GM21526 (cell line): ENCODE measurements at regions not wholly inside any gene's neighbourhood (a gene's known extent, or its start where the extent isn't known, plus 50 kb on each side); places are given as distances from the start of the nearest gene placed in this dataset.
"Not testable (repeated sequence)": the region's sequence is repeated elsewhere in the genome, so short reads cannot be mapped to it uniquely, and the experiment has no call there.

ENCODE experiments used
- ATAC-seq: cut with Tn5 transposase; IDR thresholded peaks from one replicate; pipeline ENCODE4 v1.9.1; 2021; ENCODE audit warnings: moderate library complexity; ENCODE audit not compliant: unreplicated experiment, low FRiP score

DNA sequence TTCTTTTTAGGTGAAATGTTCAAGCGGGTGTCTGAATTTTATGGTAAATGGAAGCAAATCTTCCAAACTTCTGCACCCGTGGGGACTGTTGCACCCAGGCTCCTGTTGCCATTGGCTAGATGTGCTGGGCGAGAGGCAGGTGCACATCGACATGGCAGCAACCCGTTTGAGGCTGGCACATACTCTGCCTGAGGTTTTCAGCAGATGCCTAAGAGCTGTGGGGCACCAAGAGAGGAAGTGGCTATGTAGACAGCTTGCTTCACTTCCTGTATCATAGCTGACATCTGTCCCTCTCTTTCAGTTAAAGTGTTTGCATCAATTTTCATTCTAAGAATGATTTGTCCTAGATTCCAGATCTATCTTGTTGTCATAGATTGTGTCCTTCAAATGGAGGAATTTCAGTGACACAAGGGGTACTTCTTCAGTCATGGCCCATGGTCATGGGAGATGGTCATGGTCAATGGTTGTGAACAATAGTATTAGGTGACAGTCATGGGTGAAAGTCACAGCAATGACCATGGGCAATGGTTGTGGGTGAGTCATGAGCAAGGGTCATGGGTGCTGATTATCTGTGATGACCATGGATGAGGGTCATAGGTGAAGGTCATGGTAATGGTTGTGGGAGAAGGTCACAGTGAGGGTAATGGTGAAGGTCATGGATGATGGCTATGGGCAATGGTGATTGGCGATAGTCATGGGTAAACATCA is 115.1 kb upstream of the IRX4 start:
- no peak for ATAC-seq

DNA sequence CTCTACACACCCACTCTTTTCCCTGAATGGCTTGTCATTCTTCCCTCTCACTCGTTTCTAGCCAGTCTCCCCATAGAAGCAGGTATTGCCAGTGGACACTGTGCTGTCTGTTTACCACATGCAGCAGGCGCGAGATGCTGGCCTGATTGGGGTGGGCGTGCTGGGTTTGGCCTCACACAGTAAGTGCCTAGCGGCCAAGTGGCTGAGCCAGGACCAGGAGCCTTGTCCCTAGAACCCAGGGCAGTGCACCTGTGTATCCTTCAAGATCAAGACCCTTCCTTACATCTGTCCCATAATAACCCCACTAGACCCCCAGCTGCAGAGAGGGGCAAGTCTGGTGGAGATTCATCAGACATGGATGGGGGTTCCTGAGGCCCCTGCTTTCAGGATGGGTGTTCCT is 112.8 kb upstream of the IRX4 start:
- no peak for ATAC-seq

DNA sequence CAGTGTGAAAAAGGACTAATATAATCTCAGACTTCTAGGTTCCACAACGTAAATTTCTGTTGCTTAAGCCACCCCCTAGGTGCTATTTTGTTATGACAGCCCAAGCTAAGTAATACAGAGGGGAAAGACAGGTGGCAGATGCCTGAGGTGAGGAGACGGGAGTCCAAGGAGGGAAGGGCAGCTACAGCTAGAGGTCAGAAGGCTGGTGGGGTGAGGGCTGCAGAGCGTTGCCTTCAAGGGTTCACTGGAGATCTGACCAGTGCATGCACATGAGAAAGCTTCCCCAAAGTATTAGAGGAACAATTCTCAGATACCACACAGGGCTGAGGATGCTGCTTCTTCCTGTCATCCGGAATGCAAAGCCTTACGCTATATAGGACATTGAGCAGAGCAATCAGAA is 104.7 kb upstream of the IRX4 start:
- ATAC-seq: no peak

DNA sequence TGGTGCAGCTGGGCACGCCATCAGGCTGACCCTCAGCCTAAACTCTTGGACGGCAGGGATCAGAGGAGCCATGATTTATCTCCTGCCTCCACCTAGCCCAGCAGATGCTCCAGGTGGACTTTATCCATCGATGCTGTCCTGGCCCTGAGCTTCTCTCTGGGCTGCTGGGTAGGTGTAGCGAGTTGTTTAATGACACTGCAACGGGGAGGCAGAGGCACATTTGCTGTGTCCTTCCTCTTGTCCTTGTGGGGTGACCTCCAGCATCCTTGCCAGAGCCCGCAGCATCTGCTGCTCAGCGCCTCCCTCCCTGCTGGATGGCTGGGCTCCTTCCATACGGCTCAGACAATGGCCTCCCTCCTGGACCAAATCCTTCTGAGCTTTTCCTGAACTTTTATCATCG is 103.1 kb upstream of the IRX4 start:
- no peak for ATAC-seq

DNA sequence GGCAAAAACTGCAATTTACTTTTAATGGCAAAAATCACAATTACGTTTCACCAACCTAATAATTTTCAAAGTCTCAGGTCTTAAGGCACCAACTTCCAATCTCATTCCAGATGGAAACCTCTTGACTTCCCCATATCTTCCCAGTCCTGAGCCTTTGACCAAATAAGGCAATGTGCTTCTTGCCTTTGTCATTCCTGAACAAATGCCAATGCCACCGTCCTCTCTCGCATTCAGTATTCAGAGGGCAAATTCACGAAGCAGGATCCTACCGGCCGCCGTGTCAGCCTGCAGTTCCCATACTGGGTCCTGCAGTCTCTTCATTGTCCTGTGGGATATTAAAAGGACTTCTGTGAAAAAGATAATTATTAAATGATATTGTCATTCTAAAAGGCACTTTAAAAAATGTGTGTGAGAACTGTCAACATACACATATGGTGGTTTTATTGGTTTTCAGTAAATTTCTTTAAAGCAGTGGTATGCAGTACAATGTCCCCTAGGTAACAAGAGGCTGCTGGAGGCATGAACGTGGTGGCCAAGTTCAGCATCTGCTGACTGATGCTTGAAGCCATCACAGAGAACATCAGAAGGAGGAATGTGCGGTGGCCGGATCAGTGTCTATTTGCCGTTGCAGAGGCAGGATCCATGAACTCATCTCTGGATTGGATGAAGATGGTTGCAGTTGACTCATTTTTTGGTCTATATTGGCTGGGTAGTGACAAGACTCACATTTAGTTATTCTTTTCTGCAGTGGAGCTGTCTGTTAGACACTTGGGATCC is 101.4 kb upstream of the IRX4 start:
- no peak for ATAC-seq

DNA sequence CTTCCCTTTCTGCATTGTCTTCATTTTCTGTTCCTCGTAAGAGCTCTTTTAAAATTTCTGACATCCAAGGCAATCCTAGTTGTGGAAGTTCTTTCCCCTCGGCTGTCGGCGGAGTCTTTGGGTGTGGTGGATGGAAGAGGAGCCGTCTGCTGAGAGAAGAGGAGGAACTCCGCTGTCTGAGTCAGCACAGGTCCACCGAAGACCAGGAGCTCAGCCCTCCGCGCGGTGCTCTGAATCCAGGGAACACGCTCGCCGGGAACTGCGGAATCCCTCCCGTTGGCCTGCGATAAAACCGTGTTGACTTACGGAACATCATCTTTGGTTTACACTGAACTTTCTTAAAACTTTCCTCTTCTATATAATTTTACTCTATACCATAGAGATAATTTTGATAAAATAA is 100.7 kb upstream of the IRX4 start:
- no peak for ATAC-seq

DNA sequence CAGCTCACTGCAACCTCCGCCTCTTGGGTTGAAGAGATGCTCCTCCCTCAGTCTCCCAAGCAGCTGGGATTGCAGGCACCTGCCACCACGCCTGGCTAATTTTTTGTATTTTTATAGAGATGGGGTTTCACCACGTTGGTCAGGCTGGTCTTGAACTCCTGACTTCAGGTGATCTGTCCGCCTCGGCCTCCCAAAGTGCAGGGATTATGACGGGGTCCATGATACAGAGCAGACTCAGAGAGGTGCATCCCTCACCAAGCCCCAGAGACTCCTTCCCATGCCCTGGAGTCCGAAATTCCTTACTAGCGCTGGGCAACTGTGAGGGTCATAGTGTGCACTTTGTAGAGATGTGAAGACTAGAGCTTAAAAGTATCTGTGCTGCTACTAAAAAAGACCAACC is 99.8 kb upstream of the IRX4 start:
- not testable (repeated sequence) for ATAC-seq

DNA sequence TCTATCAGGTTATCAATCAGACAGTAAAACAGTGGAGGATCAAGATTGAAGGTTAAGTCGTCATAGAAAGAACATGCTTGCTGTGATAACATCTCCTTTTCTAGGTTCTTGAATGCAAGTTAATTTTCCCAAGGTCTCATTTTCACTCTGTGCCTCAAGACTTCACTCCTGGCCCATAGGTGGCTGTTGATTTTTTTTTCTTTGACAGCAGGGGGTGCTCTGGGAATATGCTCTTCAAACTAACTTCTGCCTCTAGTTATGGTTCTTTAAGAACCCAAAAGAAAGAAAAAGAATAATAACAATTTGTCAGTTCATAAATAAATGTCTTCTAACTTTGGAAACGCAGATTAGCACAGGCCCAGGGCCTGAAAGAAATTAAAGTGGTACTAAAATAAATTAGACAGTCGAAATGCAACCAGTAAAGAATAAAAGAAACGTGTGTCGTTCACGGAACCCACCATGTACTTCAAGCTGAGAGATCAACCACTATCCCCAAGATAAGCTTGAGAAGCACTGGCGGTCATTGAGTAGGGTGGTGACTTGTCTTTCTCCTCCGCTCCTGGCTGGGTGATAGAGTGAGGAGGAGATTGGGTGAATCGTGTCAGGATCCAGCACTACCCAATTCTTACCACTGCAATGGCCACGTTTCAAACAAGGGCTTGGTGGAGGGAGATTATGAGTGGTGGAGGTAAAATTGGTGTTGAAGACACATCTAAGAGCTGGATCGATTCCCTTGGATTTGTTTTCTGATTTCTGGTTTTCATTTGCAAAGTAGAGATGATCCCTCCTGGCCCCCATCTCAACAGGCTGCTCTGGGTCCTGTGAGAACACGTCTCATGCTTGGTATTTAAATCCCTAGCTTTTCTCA is 93.4 kb upstream of the IRX4 start:
- ATAC-seq: no peak

DNA sequence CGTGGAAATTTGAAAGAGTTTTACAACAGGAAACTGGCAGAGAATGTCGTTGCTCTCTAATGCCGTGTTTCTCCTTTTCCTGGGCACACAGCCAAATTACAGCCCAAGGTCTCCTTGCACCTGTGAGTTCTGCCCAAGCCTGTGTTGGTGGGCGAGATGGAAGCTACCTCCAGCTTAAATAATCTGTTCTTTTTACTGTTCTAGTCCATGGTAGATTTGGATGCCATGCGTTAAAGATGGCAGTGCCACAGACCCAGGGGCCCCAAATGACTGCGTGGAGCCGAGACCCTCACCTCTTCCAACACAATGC is 92.6 kb upstream of the IRX4 start:
- ATAC-seq: no peak

DNA sequence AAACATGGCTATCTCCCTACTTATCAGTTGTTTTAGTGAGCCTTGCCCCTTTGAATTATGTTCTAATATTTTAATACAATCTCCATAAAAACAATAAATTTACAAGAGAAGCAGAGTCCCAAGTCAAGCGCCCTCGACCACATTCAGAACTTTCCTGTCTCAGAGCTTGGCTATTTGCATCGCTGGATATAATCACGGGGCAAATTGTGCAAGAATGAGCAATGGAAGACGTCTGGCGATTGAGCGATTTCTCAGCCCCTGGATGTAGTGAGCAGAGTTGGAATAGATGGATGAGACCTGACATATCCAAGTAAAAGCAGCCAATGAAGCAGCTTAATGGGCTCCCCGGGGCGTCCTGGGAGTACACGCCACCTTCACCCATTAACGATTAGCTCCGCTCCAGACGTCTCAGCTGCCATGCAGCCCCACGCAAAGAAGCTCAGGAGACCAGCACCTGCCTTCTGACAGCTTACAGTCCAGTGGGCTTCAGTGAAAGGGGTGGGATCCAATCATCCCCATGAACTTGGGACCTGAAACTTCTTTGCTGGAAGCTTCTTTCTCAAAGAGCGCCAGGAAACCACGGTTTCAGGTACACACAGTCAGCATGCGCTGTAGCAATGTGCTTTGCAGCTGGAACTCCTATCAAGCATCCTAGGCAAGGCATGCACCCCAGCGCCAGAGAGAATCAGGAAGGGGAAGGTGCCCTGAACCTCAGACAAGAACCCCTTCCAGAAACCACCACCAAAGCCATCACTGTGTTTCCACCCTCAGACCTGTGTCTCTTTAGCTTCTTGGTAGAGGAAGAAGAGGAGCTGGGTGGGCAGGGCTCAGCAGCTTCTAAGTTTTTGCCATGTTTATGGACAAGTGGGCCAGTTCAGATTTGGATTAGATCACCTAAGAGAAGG is 92.0 kb upstream of the IRX4 start:
- no peak for ATAC-seq

DNA sequence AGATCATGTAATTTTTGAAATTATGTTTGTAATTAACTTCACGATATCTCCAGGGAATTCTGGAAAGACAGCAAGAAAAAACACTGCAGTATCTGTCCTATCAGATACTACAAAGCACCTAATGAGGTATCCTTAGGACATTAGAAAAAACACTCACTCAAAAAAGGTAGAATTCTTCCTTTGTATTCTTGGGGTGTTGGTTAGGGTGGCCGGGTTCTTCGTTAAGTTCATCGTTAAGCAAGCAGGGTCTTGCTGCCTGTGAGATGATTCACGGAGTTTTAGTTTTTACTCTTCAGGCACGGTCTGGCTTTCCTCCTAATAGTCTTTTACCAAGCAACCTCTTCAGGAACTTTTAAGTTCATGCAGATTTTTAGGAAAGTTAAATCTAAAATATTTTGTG is 91.4 kb upstream of the IRX4 start:
- ATAC-seq: no peak

DNA sequence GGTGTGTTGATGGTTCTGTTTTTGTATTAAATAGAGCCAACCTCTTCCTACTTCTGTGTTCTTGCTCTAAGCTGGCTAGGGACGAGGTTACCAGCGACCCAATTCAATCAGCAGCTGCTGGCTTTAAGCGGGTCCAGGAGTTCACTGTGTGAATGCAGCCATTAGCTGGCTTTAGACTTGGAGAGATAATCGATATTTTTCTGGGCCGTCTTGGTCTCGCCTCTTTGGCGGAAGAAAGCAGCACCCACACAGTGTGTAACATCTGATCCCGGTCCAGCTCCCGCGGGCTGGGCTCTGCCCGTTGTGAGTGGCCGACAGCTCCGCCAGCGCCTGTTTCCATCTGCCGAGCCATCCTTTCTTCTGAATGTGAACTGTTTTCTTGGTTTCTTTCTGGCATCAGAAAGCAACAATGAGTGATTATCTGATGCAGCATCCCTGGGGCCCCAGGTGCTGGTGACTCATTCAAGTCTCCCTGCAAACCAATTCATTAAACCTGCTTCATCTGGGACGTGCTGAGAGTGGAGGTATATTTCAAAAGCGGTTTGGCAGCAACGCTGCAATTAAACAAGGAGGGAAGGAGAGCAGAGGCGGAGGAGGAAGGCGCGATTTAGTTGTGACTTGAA is 90.8 kb upstream of the IRX4 start:
- ATAC-seq: no peak

DNA sequence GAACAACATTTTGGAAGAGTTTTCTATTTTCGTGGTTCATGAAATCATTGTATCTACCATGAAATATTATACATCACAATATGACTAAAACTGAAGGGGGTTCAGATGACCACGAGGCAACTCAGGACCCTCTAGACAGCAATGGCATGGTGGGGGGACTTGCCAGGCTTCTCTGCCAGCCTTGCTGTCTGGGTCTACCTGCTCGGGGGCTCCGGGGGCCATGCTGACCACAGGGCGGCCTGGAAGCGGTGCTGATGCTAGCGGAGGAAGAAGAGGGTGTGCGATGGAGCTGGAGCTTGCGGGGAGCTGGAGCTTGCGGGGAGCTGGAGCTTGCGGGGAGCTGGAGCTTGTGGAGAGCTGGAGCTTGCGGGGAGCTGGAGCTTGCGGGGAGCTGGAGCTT is 89.2 kb upstream of the IRX4 start:
- ATAC-seq: no peak

DNA sequence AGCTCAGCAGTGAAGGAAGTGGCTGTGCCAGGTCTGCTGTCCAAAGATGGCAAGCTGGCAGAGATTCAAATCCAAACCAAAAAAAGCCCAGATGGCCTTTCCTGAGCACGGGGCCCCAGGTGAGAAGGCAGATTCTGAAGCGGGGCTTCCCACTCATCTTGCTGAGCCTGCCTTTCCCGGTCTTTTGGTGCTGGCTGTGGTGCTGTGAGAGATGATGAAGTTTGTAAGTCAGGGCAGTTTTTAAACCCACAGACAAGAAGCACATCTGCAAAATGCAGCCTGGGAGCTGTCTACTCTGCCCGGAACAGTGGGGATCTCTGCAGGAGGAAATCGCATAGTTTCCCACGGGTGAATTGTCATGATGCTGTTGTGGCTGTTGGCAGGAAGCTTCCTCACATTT is 85.0 kb upstream of the IRX4 start:
- no peak for ATAC-seq

DNA sequence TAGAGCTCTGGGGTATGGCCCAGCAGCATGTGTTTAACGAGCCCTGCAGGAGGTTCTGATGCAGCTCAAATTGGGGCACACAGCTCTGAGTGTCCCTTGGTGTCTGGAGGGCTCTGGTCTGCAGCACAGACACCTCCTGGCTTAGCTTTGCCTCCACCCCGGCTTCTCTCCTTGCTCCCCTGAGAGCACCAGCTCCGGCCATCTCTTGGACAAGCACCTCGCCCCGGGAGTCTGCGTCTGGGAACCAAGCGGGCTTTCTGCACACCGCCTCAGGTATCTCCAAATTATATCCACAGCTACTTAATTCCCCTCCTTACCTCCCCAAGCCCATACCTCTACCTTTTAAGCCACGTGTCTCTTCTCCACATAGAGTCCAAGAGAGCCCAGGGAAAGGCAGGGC is 83.7 kb upstream of the IRX4 start:
- ATAC-seq: no peak

DNA sequence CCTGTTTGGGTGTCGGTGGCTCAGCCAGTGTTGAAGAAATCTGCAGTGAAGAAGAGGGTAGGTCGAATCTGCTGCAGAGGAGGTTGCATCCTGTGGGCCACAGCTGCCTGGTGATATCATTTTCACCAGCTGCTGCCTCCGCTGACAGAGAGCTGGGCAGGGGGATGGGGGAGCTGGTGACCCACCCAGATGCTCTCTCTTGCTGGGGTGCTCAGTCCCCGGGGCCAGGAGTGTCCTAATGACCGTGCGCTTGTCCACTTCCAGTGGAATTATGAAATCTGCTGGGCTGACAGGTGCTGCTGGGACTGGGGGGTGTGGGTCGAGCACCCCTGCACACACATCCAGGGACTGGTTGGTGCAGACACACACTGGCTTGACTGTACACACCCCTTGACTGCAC is 83.2 kb upstream of the IRX4 start:
- no peak for ATAC-seq

DNA sequence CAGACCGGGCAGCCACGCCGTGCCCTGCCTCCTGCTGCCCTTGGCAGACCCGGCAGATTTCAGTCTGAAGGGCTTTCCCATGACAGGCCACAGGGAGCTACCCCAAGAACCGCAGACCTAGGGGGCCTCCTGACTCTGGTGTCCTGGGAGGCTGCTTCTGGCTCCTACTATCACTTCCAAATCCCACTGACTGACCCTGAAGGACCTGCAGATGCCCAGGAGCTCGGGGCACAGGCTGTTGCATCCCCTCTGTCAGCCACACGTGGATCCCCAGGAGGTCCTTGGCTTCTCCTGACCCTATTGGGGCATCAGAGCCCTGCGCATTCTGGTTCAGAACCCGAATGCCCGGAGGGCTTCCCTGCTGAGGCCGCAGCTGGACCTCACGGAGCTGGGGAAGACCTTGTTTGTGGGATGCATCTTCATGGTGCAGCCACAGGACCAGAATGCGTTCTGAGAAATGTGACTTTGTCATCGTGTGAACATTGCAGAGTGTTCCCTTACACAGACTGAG is 81.3 kb upstream of the IRX4 start:
- no peak for ATAC-seq

DNA sequence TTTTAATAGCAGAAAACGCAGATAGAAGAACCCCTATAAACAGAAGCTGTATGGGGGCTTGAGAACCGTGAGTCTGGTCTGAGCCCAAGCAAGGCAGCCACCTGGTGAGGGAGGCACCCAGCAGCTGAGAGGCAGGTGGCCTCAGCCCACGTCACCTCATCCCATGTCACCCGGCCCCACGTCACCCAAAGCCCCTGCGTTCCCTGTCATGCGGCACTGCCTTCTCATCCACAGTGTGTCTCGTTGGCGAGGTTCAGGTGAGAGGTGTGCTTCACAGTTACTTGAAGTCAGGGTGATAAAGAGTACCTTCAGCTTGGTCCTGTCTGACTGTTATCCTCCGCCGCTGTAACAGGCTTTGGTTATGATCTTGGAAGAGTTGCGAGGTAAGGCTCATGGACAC is 80.6 kb upstream of the IRX4 start:
- no peak for ATAC-seq

DNA sequence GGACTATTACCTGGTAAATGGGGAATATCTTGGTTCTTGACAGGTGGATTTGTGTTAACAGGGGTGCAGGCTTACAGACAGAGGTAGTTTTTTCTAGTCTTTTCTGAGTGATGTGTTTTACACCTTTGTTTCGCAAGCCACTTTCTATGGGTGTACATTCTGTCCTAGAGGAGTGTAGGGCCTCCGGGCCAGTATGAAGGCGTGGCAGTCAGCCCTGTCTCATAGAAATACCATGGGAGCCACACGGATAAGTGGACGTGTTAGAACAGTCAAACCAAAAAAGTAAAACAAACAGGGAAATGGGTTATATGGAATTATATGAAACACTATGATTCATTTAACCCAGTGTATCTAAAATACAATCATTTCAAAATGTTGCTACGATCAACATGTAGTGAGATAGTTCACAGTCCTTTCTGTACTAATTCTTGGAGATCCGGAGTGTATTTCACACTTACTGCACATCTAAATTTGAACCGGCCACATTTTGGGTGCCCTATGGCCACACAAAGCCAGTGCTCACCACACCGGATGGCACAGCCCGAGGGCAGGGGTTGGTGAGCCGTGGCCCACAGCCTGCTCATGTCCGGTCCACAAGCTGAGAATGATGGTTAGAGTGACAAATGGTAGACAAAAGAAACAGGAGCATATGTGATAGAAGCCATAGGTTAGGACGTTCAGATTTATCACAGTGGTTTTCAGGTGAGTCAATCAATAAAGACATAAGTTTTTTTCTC is 80.1 kb upstream of the IRX4 start:
- no peak for ATAC-seq
